DOHH2 (cell line): ENCODE measurements at regions not wholly inside any gene's neighbourhood (a gene's known extent, or its start where the extent isn't known, plus 50 kb on each side); places are given as distances from the start of the nearest gene placed in this dataset.

Experiments
- H3F3A ChIP-seq: fragments of 200-600 bp; sonication (generic), shearing (Covaris generic); 2 replicates; pipeline ENCODE4 v1.6.0; 2016; ENCODE audit warnings: antibody characterized with exemption, mild to moderate bottlenecking; ENCODE audit not compliant: control insufficient read depth, insufficient read depth
- H3K27ac ChIP-seq: fragments of 200-600 bp; sonication (generic); 2 replicates; pipeline ENCODE4 v1.5.1; 2014; ENCODE audit warnings: low read depth, mild to moderate bottlenecking, low read length, moderate library complexity
- H3K27me3 ChIP-seq: fragments of 200-600 bp; sonication (generic); 2 replicates; pipeline ENCODE4 v1.6.1; 2014; ENCODE audit warnings: mild to moderate bottlenecking, low read length, mixed read lengths; ENCODE audit not compliant: control insufficient read depth
- H3K36me3 ChIP-seq: fragments of 200-600 bp; sonication (generic); 2 replicates; pipeline ENCODE4 v1.6.1; 2014; ENCODE audit warnings: mild to moderate bottlenecking, low read length, moderate library complexity, mixed read lengths; ENCODE audit not compliant: control insufficient read depth
- H3K4me1 ChIP-seq: fragments of 200-600 bp; sonication (generic); 2 replicates; pipeline ENCODE4 v1.6.1; 2014; ENCODE audit warnings: mild to moderate bottlenecking, low read length, mixed read lengths; ENCODE audit not compliant: control insufficient read depth
- H3K4me2 ChIP-seq: fragments of 200-600 bp; sonication (generic); 2 replicates; pipeline ENCODE4 v1.6.0; 2014; ENCODE audit warnings: mild to moderate bottlenecking, low read length, moderate library complexity
- H3K4me3 ChIP-seq: fragments of 200-600 bp; sonication (generic); 2 replicates; pipeline ENCODE4 v1.5.1; 2014; ENCODE audit warnings: mild to moderate bottlenecking, low read length, mixed read lengths
- H3K79me2 ChIP-seq: fragments of 200-600 bp; sonication (generic); 2 replicates; pipeline ENCODE4 v1.6.1; 2014; ENCODE audit warnings: mild to moderate bottlenecking, low read length, mixed read lengths; ENCODE audit not compliant: control insufficient read depth
- H3K9me2 ChIP-seq: fragments of 200-600 bp; sonication (generic); replicated peaks from 2 replicates; pipeline ENCODE4 v1.6.1; 2014; ENCODE audit warnings: mild to moderate bottlenecking, low read length, mixed read lengths; ENCODE audit not compliant: control insufficient read depth
- H3K9me3 ChIP-seq: fragments of 200-600 bp; sonication (generic); 2 replicates; pipeline ENCODE4 v1.6.1; 2014; ENCODE audit warnings: antibody characterized with exemption, low read length, mixed read lengths; ENCODE audit not compliant: control insufficient read depth, insufficient read depth
- H4K20me1 ChIP-seq: fragments of 200-600 bp; sonication (generic); 2 replicates; pipeline ENCODE4 v1.6.0; 2014; ENCODE audit warnings: low read depth, mild to moderate bottlenecking, antibody characterized with exemption, low read length, moderate library complexity; ENCODE audit not compliant: control insufficient read depth, insufficient read depth
- CTCF ChIP-seq: fragments of 200-600 bp; sonication (generic); IDR thresholded peaks from one replicate; pipeline ENCODE4 v1.5.1; 2014; ENCODE audit warnings: antibody characterized with exemption, mild to moderate bottlenecking, low read depth, low read length; ENCODE audit not compliant: poor library complexity, severe bottlenecking
- EZH2phosphoT487 ChIP-seq: fragments of 200-600 bp; sonication (generic); IDR thresholded peaks from 2 replicates; pipeline ENCODE4 v1.6.1; 2017; ENCODE audit warnings: borderline replicate concordance, mild to moderate bottlenecking, antibody characterized with exemption, low read length, moderate library complexity, mixed read lengths

- Histone ChIP-seq H3K4me2 (no peak overlapping the region), H3K27ac (no peak overlapping the region), H3F3A (no peaks in the 10 kb centered on the region), H3K79me2 (no peaks in the 10 kb centered on the region), H3K4me1 (peaks cover 6% of the 10 kb centered on the region; the same call in 1 of the 2 replicates), H3K9me3 (no peaks in the 10 kb centered on the region), H4K20me1 (no peaks in the 10 kb centered on the region), H3K9me2 (no peaks in the 10 kb centered on the region), H3K27me3 (no peaks in the 10 kb centered on the region), H3K4me3 (no peak overlapping the region), H3K36me3 (no peaks in the 10 kb centered on the region)
- TF ChIP-seq CTCF (no peak), EZH2phosphoT487 (no peak)
Measured at GRCh38 chr3:31456373-31456772, 76.4 kb upstream of the STT3B start.

GRCh38 chr3:31461426-31461825, 71.3 kb upstream of the STT3B start:
- no peaks in the 10 kb centered on the region for H3F3A ChIP-seq
- TF ChIP-seq CTCF (no peak), EZH2phosphoT487 (no peak)
- H3K4me3 ChIP-seq, result no peak overlapping the region
- no peaks in the 10 kb centered on the region for H3K36me3 ChIP-seq
- no peaks in the 10 kb centered on the region for H3K9me3 ChIP-seq
- H3K79me2 ChIP-seq, result no peaks in the 10 kb centered on the region
- no peaks in the 10 kb centered on the region for H4K20me1 ChIP-seq
- H3K27me3 ChIP-seq, result no peaks in the 10 kb centered on the region
- H3K4me1 ChIP-seq, result peaks cover 15% of the 10 kb centered on the region
- H3K9me2 ChIP-seq, result no peaks in the 10 kb centered on the region
- peak overlapping the region; percentile 43; the same call in 1 of the 2 replicates for H3K4me2 ChIP-seq
- H3K27ac ChIP-seq, result no peak overlapping the region

GRCh38 chr3:31462050-31462569, 70.6 kb upstream of the STT3B start:
- TF ChIP-seq EZH2phosphoT487 (no peak), CTCF (no peak)
- peak overlapping the region; percentile 43 for H3K4me2 ChIP-seq

More at GRCh38 chr3:31462050-31462569, 70.6 kb upstream of the STT3B start:
- H3K9me2 ChIP-seq, result no peaks in the 10 kb centered on the region
- H3K27ac ChIP-seq, result no peak overlapping the region
- H3K9me3 ChIP-seq, result no peaks in the 10 kb centered on the region
- H3K27me3 ChIP-seq, result no peaks in the 10 kb centered on the region
- H3K79me2 ChIP-seq, result no peaks in the 10 kb centered on the region
- H3K4me1 ChIP-seq, result peaks cover 15% of the 10 kb centered on the region
- H3K4me3 ChIP-seq, result no peak overlapping the region
- H3F3A ChIP-seq, result no peaks in the 10 kb centered on the region
- H3K36me3 ChIP-seq, result no peaks in the 10 kb centered on the region
- no peaks in the 10 kb centered on the region for H4K20me1 ChIP-seq
